A549 (cell line): ENCODE measurements at regions not wholly inside any gene's neighbourhood (a gene's known extent, or its start where the extent isn't known, plus 50 kb on each side); places are given as distances from the start of the nearest gene placed in this dataset.

Experiments used
- ATAC-seq, 2 experiments: fragments of 200-7000 bp in 1 of 2; fragments of >200 bp in 1 of 2; cut with Nextera tagmentation in 1 of 2; cut with Tn5 transposase in 1 of 2; 3 replicates each; pipeline versions ENCODE4 v1.8.0 to v1.9.1; 2018 to 2020; ENCODE audit warnings: mild to moderate bottlenecking in 1 of 2, moderate library complexity in 1 of 2
- CTCF ChIA-PET: fragments of 300-600 bp; sonication (Branson Sonifier 250); formaldehyde crosslinking; extraction: SDS; loops from one replicate; lab custom pipeline; 2021; ENCODE audit warnings: antibody characterized with exemption, inconsistent platforms; lab: Yijun Ruan, JAX
- POLR2A ChIA-PET: fragments of 350-600 bp; formaldehyde crosslinking; extraction: SDS; loops from one replicate; lab custom pipeline; 2021; ENCODE audit warnings: antibody characterized with exemption, inconsistent platforms; lab: Yijun Ruan, JAX
- DNase-seq, 2 experiments: peaks; one replicate each; pipeline versions ENCODE4 v3.0.0 to v3.0.0-alpha.2; 2011 to 2016; ENCODE audit warnings: low read depth in 1 of 2, low spot score in 1 of 2
- FAIRE-seq: peaks from 2 replicates; lab custom pipeline; 2011; peaks lifted over from hg19 to GRCh38; lab: Jason Lieb, UNC
- H3K27ac ChIP-seq, 2 experiments: fragments of >200 bp; sonication (Bioruptor Twin); formaldehyde crosslinking; 3 replicates each; pipeline ENCODE4 v1.5.1; 2016 to 2017
- H3K4me1 ChIP-seq: fragments of >200 bp; sonication (Bioruptor Twin); formaldehyde crosslinking; 3 replicates; pipeline ENCODE4 v1.6.1; 2016
- H3K4me2 ChIP-seq: fragments of >200 bp; sonication (Bioruptor Twin); formaldehyde crosslinking; 3 replicates; pipeline ENCODE4 v1.6.1; 2016
- H3K4me3 ChIP-seq: fragments of >200 bp; sonication (Bioruptor Twin); formaldehyde crosslinking; 3 replicates; pipeline ENCODE4 v1.5.1; 2016
- H3K9me3 ChIP-seq: fragments of >200 bp; sonication (Bioruptor Twin); formaldehyde crosslinking; 3 replicates; pipeline ENCODE4 v1.6.1; 2016
- BHLHE40 ChIP-seq: IDR thresholded peaks from 2 replicates; pipeline ENCODE4 v1.6.1; 2012; ENCODE audit warnings: low read depth, low read length, inconsistent platforms
- CBX2 ChIP-seq: fragments of 200-600 bp; sonication (generic); IDR thresholded peaks from 2 replicates; pipeline ENCODE4 v1.6.1; 2016; ENCODE audit warnings: low read depth, mild to moderate bottlenecking, borderline replicate concordance
- CHD2 ChIP-seq: fragments of 150-350 bp; IDR thresholded peaks from 2 replicates; pipeline ENCODE4 v1.6.1; 2014; ENCODE audit warnings: low read length; ENCODE audit not compliant: partially characterized antibody
- EHMT2 ChIP-seq: fragments of 200-600 bp; sonication (generic); IDR thresholded peaks from 2 replicates; pipeline ENCODE4 v1.6.1; 2016; ENCODE audit warnings: antibody characterized with exemption, low read depth, mild to moderate bottlenecking, moderate library complexity
- ESRRA ChIP-seq: fragments of 150-350 bp; IDR thresholded peaks from 2 replicates; pipeline ENCODE4 v1.6.1; 2014; ENCODE audit warnings: mild to moderate bottlenecking, low read length, borderline replicate concordance
- FOXS1 ChIP-seq: fragments of 250-450 bp; sonication (Bioruptor Pico); IDR thresholded peaks from 2 replicates; pipeline ENCODE4 v1.5.0; 2020; ENCODE audit warnings: mild to moderate bottlenecking, moderate library complexity
- GATA3 ChIP-seq: IDR thresholded peaks from 2 replicates; pipeline ENCODE4 v1.6.1; 2012; ENCODE audit warnings: borderline replicate concordance
- HEYL ChIP-seq: fragments of 250-450 bp; sonication (Bioruptor Pico); IDR thresholded peaks from 2 replicates; pipeline ENCODE4 v1.8.0; 2021; ENCODE audit warnings: mild to moderate bottlenecking, moderate library complexity
- HOXA7 ChIP-seq: fragments of 250-450 bp; sonication (Bioruptor Pico); IDR thresholded peaks from 2 replicates; pipeline ENCODE4 v1.5.0; 2020; ENCODE audit warnings: mild to moderate bottlenecking, moderate library complexity
- HOXB5 ChIP-seq: fragments of 250-450 bp; sonication (Bioruptor Pico); IDR thresholded peaks from 2 replicates; pipeline ENCODE4 v1.5.0; 2020; ENCODE audit warnings: mild to moderate bottlenecking, moderate library complexity
- JUNB ChIP-seq: fragments of >200 bp; sonication (Bioruptor Twin); formaldehyde crosslinking; IDR thresholded peaks from 2 replicates; pipeline ENCODE4 v1.6.1; 2016
- KDM5A ChIP-seq: fragments of 200-600 bp; sonication (generic); IDR thresholded peaks from 2 replicates; pipeline ENCODE4 v1.6.1; 2016; ENCODE audit warnings: antibody characterized with exemption, mild to moderate bottlenecking
- MAFK ChIP-seq: fragments of 450-650 bp; IDR thresholded peaks from 2 replicates; pipeline ENCODE4 v1.6.1; 2014; ENCODE audit not compliant: partially characterized antibody
- MYC ChIP-seq: IDR thresholded peaks from 2 replicates; pipeline ENCODE4 v1.6.1; 2012; ENCODE audit warnings: mild to moderate bottlenecking, inconsistent platforms, low read length, improper control_type of control experiment, borderline replicate concordance
- NFE2L2 ChIP-seq: fragments of 150-350 bp; conservative IDR thresholded peaks from 2 replicates; pipeline ENCODE4 v1.6.1; 2014; ENCODE audit warnings: low read length
- PHF8 ChIP-seq: fragments of 200-600 bp; sonication (generic); IDR thresholded peaks from 2 replicates; pipeline ENCODE4 v1.6.1; 2016; ENCODE audit warnings: low read depth, mild to moderate bottlenecking, antibody characterized with exemption, moderate library complexity, borderline replicate concordance
- POLR2AphosphoS2 ChIP-seq: conservative IDR thresholded peaks from 2 replicates; pipeline ENCODE4 v1.6.1; 2012; ENCODE audit warnings: low read length, improper control_type of control experiment, inconsistent platforms
- RARB ChIP-seq: fragments of 250-450 bp; sonication (Bioruptor Pico); IDR thresholded peaks from 2 replicates; pipeline ENCODE4 v1.8.0; 2021; ENCODE audit warnings: mild to moderate bottlenecking, moderate library complexity
- RNF2 ChIP-seq: fragments of 200-600 bp; sonication (generic); IDR thresholded peaks from 2 replicates; pipeline ENCODE4 v1.6.1; 2016; ENCODE audit warnings: low read depth, mild to moderate bottlenecking, antibody characterized with exemption, moderate library complexity, borderline replicate concordance
- SREBF2 ChIP-seq: fragments of 450-650 bp; IDR thresholded peaks from 2 replicates; pipeline ENCODE4 v1.6.1; 2014; ENCODE audit warnings: mild to moderate bottlenecking, moderate library complexity
- TFCP2L1 ChIP-seq: fragments of 250-450 bp; sonication (Bioruptor Pico); IDR thresholded peaks from 2 replicates; pipeline ENCODE4 v1.5.0; 2021; ENCODE audit warnings: mild to moderate bottlenecking
- WGBS: methylation state at CpG from one replicate; pipeline ENCODE4 v1.1.6; 2017; ENCODE audit errors: missing lambda C conversion rate; 5-methylcytosine and 5-hydroxymethylcytosine counted together
- TF ChIP-seq, protein P1 (sequence below): fragments of 250-450 bp; sonication (Bioruptor Pico); IDR thresholded peaks from 2 replicates; pipeline ENCODE4 v1.5.0; 2020; ENCODE audit warnings: low read depth, mild to moderate bottlenecking, moderate library complexity
- TF ChIP-seq, protein P2 (sequence below): fragments of 450-650 bp; IDR thresholded peaks from 2 replicates; pipeline ENCODE4 v1.6.1; 2014; ENCODE audit warnings: antibody characterized with exemption
- TF ChIP-seq, protein P3 (sequence below): IDR thresholded peaks from 2 replicates; pipeline ENCODE4 v1.6.1; 2012; ENCODE audit warnings: low read depth, borderline replicate concordance
- TF ChIP-seq, protein P4 (sequence below): fragments of >200 bp; sonication (Bioruptor Twin); formaldehyde crosslinking; IDR thresholded peaks from 3 replicates; pipeline ENCODE4 v1.6.1; 2016

DNA sequence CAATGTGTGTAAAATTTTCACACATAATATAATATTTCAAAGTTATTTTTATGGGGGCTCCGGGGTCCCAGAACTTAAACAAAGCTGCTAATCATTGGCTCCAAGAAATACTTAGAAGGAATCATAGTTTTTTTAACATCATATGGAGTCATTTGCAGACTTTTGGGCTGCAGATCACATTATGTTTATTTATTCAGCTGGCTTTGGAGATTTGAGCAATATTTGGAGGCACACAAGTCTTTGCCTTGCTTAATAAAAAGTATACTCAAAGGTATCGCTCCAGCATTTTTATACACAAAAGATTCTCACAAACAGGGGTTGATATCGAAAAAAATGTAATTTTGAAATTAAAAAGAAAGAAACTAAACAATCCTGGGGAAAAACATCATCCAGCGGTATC is 382.5 kb upstream of the TENM3 start:
- no peaks in the 10 kb centered on the region for H3K9me3 ChIP-seq
- H3K4me2 ChIP-seq: no peak overlapping the region
- FAIRE-seq (no peak), ATAC-seq (no peak), DNase-seq (no peak)
- no peaks in the 10 kb centered on the region for H3K4me1 ChIP-seq
- no peak overlapping the region for H3K4me3 ChIP-seq
- ChIA-PET CTCF (no interaction called here), POLR2A (no interaction called here)
- 11% methylated on average over 4 of the region's 4 CpGs for WGBS
- H3K27ac ChIP-seq: no peak overlapping the region
- TF ChIP-seq HEYL (CRISPR knock-in tag): no peak
- TF ChIP-seq NFE2L2: no peak
- TF ChIP-seq TFCP2L1 (CRISPR knock-in tag): no peak
- TF ChIP-seq KDM5A: no peak

DNA sequence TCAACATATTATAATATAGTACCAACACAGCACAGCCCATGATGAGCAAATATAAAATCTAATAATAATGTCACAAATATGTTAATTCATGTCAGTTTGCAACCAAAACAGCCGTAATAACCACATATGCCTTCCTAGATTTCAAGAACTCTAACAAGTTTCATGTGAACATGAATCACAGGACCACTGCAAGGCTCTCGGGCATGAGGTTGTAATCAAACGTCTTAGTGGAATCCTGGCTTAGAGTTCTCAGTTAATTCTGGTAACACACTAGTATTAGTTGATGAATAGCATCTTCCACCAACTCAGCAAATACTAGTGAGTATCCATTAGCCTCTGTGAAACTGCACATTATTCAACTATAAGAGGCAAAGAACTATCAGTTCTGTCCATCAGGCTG is 379.3 kb upstream of the TENM3 start:
- Histone ChIP-seq H3K4me3 (no peak overlapping the region), H3K4me2 (no peak overlapping the region), H3K9me3 (no peaks in the 10 kb centered on the region)
- POLR2A ChIA-PET: no interaction called here
- TF ChIP-seq, protein P1, sequence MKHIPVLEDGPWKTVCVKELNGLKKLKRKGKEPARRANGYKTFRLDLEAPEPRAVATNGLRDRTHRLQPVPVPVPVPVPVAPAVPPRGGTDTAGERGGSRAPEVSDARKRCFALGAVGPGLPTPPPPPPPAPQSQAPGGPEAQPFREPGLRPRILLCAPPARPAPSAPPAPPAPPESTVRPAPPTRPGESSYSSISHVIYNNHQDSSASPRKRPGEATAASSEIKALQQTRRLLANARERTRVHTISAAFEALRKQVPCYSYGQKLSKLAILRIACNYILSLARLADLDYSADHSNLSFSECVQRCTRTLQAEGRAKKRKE: no peak
- TF ChIP-seq MYC (no peak), ESRRA (no peak), POLR2AphosphoS2 (no peak), BHLHE40 (no peak), FOXS1 (CRISPR knock-in tag) (no peak), SREBF2 (no peak), PHF8 (no peak), HOXB5 (CRISPR knock-in tag) (no peak), CBX2 (no peak), RNF2 (no peak), JUNB (no peak)
- TF ChIP-seq, all 56 proteins: peak for 0
- FAIRE-seq (no peak), DNase-seq (no peak), ATAC-seq (no peak)
- Histone ChIP-seq H3K4me1 (no peaks in the 10 kb centered on the region), H3K27ac (no peak overlapping the region)
- 3% methylated on average over 3 of the region's 3 CpGs for WGBS
- CTCF ChIA-PET: no interaction called here

DNA sequence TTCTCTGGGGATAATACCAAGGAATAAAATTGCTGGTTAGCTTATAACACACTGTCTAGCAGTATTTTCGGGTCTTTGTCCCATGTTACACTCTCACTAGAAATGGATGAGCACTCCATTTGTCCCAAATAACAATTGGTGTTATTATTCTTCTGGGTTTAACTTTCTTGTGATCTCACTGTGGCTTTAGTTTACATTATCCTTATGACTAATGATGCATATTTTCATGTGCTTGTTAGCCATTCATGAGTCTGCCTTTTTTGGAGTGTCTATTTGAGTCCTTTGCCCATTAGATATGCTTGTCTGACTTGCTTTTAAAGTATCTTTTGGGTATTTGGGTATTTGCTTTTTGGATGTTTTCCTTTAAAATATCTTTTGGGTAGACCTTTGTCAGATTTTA is 372.9 kb upstream of the TENM3 start:
- TF ChIP-seq HOXA7 (CRISPR knock-in tag) (no peak), EHMT2 (no peak), MAFK (no peak), GATA3 (no peak), CHD2 (no peak), TFCP2L1 (CRISPR knock-in tag) (no peak), RARB (CRISPR knock-in tag) (no peak)
- TF ChIP-seq, protein P2, sequence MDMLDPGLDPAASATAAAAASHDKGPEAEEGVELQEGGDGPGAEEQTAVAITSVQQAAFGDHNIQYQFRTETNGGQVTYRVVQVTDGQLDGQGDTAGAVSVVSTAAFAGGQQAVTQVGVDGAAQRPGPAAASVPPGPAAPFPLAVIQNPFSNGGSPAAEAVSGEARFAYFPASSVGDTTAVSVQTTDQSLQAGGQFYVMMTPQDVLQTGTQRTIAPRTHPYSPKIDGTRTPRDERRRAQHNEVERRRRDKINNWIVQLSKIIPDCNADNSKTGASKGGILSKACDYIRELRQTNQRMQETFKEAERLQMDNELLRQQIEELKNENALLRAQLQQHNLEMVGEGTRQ: no peak
- TF ChIP-seq, protein P3, sequence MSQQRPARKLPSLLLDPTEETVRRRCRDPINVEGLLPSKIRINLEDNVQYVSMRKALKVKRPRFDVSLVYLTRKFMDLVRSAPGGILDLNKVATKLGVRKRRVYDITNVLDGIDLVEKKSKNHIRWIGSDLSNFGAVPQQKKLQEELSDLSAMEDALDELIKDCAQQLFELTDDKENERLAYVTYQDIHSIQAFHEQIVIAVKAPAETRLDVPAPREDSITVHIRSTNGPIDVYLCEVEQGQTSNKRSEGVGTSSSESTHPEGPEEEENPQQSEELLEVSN: no peak
- TF ChIP-seq, protein P4, sequence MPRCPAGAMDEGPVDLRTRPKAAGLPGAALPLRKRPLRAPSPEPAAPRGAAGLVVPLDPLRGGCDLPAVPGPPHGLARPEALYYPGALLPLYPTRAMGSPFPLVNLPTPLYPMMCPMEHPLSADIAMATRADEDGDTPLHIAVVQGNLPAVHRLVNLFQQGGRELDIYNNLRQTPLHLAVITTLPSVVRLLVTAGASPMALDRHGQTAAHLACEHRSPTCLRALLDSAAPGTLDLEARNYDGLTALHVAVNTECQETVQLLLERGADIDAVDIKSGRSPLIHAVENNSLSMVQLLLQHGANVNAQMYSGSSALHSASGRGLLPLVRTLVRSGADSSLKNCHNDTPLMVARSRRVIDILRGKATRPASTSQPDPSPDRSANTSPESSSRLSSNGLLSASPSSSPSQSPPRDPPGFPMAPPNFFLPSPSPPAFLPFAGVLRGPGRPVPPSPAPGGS: no peak
- Histone ChIP-seq H3K4me1 (no peaks in the 10 kb centered on the region), H3K9me3 (no peaks in the 10 kb centered on the region), H3K4me3 (no peak overlapping the region), H3K27ac (no peak overlapping the region), H3K4me2 (no peak overlapping the region)
- ATAC-seq (no peak), DNase-seq (no peak), FAIRE-seq (no peak)
- ChIA-PET POLR2A (no interaction called here), CTCF (no interaction called here)
- 0% methylated on average over 1 of the region's 1 CpG for WGBS
